ENCODE measurements at regions not wholly inside any gene's neighbourhood (a gene's known extent, or its start where the extent isn't known, plus 50 kb on each side); places are given as distances from the start of the nearest gene placed in this dataset.
"Not testable (repeated sequence)": the region's sequence is repeated elsewhere in the genome, so short reads cannot be mapped to it uniquely, and the experiment has no call there.

DNA sequence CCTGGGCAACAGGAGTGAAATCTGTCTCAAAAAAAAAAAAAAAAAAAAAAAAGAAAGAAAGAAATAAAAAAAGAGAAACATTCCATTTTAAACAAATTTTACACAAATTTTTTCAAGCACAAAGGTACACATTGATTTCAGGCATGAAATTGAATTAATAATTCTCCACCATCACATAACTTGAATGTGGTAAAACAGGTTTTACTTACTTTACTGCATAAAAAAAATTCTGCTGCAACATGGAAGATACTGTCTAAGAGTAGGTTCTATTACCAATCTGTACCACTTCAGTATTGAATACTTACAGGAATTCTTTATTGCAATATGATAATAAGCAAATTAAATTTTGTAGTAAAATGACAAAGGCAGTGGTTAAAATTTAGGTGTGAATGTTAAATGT lies 271.6 kb upstream of the ARSJ start:
- no peak for DNase-seq

DNA sequence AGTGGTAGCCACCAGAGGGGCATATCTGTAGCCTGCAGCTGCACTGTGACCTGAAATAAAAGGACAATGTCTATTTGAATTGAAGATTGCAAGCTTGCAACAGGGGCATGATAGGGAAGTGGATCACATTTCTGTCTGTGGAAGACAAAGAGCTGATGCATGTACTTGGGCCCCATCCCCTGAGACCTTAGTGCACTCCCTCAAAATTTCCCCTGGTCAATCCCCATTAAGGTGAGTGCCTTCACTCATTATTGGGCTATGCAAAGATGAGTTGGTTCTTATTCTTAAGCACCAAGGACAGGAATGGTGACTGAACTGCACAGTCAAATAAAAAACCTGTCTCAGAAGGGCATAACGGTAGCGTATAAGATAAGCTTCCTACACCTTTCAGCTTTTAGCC lies 273.1 kb upstream of the ARSJ start:
- no peak for DNase-seq

DNA sequence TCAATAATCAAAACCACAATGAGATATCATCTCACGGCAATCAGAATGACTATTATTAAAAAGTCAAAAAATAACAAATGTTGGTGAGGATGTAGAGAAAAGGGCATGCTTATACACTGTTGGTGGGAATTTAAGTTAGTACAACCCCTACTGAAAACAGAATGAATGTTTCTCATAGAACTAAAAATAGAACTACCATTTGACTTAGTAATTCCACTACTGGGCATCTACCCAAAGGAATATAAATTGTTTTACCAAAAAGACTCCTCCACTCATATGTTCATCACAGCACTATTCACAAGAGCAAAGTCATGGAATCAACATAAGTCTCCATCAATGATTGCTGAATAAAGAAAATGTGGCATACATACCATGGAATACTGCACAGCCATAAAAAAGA lies 278.1 kb upstream of the ARSJ start:
- DNase-seq: no peak

DNA sequence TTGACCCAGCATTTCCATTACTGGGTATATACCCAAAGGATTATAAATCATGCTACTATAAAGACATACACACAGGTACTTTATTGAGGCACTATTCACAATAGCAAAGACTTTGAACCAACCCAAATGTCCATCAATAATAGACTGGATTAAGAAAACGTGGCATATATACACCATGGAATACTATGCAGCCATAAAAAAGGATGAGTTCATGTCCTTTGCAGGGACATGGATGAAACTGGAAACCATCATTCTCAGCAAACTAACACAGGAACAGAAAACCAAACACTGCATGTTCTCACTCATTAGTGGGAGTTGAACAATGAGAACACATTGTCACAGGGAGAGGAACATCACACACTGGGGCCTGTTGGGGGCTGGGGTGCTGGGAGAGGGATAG lies 283.0 kb upstream of the ARSJ start:
- not testable (repeated sequence) for DNase-seq

DNA sequence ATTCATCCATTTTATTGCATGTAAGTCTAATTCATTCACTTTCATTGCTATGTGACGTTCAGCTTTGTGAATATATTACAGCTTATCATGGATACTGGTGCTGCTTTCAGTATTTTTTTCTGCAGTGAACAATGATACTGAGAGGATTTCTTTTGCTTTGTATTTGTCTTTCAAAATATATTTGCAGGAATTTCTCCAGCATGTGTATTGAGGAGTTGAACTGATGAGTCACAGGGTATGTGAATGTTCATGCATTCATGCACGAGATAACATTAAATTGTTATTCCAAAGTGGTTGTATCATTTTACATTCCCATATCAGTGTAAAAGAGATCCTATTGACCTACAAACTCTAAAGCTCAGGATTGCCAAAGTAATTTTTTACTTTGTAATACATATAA lies 283.8 kb upstream of the ARSJ start:
- DNase-seq: no peak

DNA sequence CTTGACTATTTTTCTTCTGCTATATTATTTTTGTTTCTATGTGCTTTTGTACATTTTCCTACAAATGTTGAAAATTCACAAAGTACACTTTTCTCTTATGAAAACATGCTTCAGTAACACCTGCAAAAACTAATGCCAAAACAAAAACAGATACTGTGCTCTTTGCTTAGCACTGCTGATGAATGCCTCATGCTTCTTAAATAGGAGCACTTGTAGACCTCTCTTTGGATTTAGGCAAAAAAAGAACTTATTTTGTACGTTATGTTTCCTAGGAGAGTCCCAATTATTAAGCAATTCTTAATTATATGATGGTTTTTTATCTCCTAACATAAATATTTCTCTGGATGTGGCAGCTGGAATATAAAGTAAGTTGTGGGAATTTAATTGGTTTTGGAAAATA lies 285.0 kb upstream of the ARSJ start:
- DNase-seq: no peak

DNA sequence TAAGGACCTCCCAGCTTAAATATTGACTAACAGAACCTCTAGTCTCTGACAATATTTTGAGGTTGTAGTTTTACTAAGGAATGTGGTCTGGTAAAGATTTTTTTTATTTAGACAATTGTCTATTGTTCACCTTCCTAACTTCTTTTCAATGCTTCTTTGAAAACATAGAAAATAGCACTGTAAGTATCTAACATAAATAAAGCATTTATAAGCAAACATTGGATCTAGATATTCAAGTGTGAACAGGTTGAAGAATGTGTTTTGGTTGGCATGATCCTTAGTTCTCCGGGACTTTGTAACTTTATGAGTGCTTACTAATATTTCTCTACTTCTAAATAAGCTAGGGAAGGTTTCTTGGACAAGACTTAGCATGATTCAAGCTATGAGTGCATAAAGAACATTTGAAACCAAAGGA lies 285.4 kb upstream of the ARSJ start:
- DNase-seq: no peak

DNA sequence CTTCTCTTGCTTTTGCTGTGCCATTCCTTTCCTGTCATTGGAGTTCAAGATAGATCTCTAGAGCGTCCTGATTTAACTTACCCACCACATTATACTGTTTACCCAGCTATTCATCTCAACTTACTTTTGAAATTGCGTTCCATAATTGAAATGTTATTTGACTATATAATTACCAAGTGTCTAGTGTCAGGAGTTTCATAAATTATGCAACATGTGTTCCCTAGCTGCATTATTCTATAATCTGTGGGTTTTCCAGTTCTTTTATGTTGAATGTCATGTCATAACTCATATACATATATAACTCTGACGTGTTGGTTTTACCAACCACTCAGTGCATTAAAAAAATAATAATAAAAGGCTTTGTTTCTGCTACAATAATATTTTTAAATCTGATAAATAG lies 285.9 kb upstream of the ARSJ start:
- no peak for DNase-seq

DNA sequence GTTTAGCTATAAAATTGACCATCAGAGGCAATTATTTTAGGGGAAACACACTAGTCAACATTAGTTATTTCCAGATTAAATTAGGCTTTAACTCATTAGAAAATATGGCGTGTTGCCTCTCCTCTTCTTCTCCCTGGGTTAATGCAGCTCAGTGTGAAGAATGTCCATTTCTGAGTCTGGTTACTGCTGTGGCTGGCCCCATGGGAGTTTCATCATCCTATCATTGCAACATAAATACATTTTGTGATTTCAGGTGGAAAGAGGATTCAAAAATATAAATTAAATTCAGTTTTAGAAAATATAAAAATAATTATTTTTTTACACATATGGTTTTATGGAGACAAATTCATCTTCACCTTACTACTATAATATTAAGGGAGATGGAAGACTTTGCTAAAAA lies 288.5 kb upstream of the ARSJ start:
- no peak for DNase-seq

DNA sequence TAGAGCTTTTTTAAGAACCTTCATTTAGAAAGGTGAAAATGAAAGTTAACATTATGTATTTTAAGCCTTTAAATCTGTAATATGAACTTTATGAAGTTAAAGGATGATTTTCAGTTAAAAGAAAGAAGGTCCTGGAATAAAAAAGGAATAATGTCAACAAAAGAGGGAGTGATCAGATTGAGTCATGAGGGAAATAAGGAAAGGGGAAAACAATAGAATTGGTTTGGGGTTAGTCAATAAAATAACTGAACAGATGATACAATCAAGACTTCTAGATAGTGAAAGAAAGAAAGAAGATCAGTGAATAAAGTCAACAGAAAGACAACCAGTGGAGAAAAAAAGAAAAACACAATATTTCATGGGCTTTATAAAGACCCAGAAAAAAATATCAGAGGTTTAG lies 291.6 kb upstream of the ARSJ start:
- no peak for DNase-seq

DNA sequence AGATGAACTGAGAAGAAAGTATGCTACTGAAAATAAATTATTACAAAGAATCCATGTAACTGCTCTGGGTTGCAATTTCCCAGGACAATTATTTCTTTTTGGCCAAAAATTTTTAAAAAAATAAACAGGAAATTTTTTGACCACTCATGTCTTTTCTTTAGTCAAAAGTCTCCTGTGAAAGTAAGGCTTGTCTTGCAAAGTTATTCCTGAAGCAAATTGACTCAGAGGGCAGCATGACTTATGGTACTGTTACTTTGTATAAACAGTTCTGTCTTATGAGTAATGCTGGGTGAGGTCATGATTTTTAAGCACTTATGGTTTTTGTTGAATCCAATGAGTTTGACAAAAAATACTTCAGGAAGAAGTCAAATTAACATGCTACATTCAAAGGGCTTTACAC lies 292.8 kb upstream of the ARSJ start:
- DNase-seq: no peak

DNA sequence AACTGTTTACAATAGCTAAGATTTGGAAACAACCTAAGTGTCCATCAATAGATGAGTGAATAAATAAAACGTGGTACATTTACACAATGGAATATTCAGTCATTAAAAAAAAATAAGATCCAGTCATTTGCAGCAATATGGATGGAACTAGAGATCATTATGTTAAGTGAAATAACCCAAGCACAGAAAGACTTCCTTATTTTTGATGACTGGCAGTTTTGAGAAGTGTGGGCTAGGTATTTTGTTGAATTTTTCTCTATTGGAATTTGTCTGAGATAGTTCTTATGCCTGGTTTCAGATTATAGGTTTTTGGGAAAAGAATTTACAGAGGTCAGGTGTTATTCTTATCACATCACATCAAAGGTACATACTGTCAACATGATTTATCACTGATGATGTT lies 293.8 kb upstream of the ARSJ start:
- no peak for DNase-seq

DNA sequence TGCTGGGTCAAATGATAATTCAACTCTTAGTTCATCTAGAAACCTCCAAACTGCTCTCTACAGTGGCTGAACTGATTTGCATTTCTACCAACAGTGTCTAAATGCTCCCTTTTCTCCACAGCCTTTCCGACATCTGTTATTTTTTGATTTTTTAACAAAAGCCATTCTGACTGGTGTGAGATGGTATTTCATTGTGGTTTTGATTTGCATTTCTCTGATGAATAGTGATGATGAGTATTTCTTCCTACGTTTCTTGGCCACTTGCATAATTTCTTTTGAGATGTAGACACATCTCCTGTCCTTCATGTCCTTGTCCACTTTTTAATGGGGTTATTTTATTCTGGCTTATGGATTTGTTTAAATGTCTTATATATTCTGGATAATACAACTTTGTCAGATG lies 298.2 kb upstream of the ARSJ start:
- no peak for DNase-seq

DNA sequence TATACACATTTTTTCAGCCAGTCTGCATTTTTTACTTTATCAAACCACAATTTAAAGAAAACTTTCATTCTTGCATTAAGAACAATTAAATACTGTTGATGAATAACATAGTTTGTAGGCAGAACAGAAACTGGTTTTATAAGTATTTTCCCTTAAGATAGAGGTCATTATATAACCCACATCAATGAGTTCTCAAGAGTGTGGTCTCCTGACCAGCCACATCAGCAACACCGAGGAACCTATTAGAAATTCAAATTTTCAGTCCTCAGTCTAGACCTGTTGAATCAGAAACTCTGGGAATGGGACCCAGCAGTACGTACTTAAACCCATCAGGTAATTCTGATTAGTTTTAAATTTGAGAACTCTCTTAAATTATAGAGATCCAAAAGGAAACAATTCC lies 299.6 kb upstream of the ARSJ start:
- DNase-seq: no peak

DNA sequence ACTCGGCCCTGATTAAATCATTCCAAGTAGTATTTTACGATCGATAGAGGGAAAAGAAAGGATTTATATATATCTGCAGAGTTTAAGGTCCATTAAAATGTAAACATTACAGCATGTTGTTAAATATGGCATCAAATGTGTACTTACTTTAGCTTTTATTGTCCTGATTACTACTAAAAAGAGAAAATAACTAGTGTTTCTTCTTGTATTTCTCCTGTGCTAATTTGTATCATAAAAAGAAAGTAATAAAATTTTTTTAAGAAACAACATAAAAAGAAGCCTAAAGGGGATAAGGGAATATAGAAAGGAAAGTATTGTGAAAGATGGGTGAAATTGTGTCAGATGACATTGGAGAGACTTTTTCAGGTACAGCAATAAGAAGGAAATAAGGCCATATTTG lies 300.3 kb upstream of the ARSJ start:
- no peak for DNase-seq

DNA sequence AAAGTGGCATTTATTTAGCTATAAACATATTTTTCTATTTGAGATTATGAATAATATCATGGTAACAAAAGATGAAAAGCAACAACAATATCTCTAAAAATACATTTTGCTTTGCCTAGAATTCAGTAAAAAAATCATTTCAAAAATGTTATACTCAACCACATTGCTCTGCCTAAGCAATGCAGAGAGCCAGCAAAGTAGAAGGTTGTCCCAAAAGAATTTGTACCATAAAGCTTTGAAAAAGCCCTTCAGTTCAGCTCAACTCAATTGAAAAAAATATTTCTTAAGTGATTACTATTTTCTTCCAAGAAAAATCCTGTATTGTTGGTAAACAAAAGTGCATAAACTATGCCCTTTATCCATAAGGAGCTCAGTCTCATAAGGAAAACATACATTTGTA lies 301.2 kb upstream of the ARSJ start:
- DNase-seq: no peak

DNA sequence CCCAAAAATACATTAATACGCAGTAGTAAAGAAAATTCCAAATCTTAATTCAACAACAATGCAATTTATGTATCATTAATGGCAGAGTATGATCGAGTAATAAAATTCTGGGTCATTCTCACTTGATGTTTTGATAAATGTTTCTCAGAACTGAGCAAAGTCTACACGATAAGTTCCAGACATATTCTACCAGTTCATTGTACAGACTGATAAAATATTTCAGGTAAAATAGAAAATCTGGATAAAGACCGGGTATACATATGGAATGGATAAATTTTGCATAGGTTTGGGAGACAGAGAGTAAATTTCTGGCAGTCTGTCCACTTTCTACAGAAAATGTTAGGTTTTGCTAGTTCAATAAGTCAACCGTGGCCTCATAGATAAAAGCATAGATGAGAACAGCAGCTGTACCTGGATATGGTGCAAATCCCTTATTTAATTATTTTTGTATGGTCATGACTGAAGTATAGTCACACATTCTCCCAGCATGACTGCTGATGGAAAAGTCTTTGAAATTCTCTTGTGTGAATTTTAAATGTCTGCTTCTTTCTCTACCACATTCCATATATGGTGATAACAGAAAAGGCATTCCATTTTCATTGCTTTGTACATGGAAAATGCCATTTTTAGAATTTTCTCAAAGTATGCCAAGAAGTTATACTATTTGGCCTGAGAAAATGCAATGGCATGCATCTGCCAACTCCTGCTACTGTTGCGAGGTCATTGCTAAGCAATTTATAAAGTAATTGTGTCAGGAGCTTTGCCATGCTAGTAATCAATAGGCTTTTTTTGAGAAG lies 301.9 kb upstream of the ARSJ start:
- peak; percentile 19 for DNase-seq

DNA sequence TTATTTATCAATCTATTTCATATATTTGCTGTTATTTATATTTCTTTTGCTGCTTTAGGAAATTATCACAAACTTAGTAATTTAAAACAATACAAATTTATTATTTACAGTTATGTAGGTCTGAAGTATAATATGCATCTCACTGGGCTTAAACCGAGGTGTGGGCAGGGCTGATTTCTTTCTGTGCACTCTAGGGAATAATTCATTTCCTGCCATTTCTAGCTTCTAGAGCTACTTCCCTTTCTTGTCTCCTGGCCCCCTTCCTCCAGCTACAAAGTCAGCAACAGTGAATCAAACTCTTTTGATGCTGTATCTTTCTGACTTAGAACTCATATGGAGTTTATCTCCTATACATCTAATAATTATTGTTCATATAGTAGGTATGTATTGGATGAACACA lies 303.5 kb upstream of the ARSJ start:
- no peak for DNase-seq

DNA sequence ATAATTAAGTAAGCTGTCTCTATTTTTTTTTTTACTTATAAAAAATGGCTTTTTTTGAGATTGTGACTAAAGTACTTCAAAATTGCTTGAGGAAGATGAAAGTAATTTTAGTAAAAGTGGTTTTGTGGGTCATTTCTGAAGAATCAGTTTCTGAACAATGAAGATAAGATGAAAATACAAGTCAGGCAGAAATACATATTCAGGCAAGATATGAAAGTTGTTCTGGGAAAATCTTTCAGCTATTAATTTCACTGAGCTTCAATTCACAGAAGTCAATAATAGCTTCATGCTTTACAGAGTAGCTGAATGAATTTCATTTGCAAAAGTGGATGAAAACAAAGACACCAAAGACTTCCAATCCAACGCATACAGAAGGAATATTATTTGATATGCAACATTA lies 305.2 kb upstream of the ARSJ start:
- no peak for DNase-seq

DNA sequence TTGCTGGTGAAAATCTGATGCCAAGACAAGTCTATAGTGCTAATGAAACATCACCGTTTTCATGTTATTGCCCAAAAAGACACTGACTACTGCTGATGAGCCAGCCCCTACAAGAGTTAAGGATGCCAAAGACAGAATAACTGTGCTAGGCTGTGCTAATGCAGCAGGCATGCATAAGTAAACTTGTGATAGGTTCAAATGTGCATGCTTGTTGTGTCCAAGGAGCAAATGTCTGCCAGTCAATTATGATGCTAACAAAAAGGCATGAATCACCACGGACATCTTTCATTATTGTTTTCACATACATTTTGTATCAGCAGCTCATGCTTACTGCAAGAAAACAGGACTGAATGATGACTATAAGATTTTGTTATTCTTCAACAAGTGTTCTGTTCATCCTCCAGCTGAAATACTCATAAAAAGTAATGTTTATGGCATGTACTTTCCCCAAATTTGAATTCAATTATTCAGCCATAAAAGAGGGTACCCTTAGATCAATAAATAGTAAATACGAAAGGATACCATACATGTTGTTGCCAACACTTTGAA lies 306.9 kb upstream of the ARSJ start:
- no peak for DNase-seq

DNA sequence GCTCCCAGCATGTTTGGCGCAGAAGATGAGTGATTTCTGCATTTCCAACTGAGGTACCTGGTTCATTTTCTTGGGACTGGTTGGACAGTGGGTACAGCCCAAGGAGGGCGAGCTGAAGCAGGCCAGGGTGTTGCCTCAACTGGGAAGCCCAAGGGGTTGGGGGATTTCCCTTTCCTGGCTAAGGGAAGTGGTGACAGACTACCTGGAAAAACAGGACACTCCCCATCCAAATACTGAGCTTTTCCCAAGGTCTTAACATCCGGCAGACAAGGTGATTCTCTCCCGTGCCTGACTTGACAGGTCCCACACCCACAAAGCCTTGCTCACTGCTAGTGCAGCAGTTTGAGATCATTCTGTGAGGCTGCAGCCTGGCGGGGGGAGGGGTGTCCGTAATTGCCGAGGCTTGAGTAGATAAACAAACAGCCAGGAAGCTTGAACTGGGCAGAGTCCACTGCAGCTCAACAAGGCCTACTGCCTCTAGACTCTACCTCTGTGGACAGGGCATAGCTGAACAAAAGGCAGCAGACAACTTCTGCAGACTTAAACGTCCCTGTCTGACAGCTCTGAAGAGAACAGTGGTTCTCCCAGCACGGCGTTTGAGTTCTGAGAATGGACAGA lies 307.7 kb upstream of the ARSJ start:
- DNase-seq: no peak

DNA sequence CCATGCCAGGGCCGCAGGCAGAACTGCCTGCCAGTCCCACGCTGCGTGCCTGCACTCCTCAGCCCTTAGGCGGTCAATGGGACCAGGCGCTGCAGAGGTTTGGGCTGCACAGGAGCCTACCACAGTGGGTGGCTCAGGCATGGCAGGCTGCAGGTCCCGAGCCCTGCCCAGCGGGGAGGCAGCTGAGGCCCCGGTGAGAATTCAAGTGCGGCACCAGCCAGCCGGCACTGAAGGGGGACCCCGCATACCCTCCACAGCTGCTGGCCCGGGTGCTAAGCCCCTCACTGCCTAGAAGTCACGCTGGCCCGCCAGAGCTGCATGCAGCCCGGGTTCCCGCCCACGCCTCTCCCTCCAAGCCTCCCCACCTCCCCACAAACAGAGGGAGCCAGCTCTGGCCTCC lies 302.5 kb upstream of the UGT8 start:
- DNase-seq: no peak

DNA sequence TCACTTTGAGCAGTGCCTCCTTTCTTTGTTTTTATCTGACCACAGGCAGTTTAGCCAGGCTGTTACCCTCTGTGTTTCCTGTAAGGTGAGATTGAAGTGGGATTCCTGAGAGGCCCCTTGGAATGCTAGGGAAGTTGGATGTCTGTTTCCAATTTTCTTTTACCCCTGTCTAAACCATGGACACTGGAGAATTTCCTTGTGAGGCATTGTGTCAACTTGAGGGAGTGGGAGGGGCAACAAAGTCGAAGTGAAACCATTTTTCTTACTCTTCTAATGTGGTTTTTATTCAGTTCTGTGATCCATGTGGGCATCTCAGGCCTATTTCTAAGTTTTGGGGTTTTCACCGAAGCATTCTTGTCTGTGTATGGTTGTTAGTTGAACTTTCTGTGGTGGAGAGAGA lies 296.1 kb upstream of the UGT8 start:
- no peak for DNase-seq

DNA sequence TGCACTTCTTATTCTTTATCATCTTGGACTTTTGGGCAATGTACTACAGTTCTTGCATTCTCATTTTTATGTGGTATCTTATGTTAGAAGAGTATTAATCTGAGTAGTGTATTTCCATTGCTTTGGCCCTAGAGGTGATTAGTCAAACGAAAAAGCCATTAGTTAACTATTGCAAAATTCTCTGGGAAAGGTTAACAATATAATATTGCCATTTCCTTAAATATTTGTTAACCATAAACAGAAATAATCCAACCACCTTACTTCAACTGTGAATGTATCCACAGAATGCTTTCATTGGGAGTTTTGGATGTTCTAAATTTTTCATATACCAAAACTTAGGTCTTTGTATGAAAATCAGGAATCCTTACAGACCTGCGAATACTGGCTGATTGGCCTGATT lies 294.6 kb upstream of the UGT8 start:
- no peak for DNase-seq

DNA sequence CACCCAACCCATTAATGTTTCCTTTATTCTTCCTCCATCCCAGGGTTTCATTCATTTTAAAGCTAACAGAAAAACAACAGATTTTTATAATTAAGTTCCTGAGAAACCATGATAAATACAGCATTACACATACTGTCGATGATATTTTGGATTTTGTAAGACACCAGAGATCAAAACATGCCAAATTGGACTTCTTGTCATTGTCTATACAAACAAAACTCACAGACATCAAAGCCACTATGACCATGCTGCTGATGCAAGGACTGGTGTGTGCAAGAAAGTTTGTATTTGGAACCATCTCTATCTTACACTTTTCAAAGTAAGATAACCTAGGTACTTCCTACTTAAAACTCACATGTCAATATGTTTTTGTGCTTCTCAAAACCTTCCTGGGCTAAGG lies 294.0 kb upstream of the UGT8 start:
- DNase-seq: no peak
